Endodermal cell (in vitro differentiated cells): ENCODE measurements at regions not wholly inside any gene's neighbourhood (a gene's known extent, or its start where the extent isn't known, plus 50 kb on each side); places are given as distances from the start of the nearest gene placed in this dataset.

Source experiments
- DNase-seq: peaks from one replicate; pipeline ENCODE4 v3.0.0-alpha.2; 2017
- H3K27ac ChIP-seq: 2 replicates; pipeline ENCODE4 v1.5.1; 2013; ENCODE audit warnings: mild to moderate bottlenecking, low read depth, low read length, moderate library complexity
- H3K27me3 ChIP-seq: 2 replicates; pipeline ENCODE4 v1.6.1; 2013; ENCODE audit warnings: mild to moderate bottlenecking, low read length, moderate library complexity; ENCODE audit not compliant: insufficient read depth, control insufficient read depth, poor library complexity, severe bottlenecking
- H3K36me3 ChIP-seq: 2 replicates; pipeline ENCODE4 v1.7.0; 2013; ENCODE audit warnings: mild to moderate bottlenecking, low read length, moderate library complexity; ENCODE audit not compliant: control insufficient read depth, insufficient read depth
- H3K4me1 ChIP-seq: one replicate; pipeline ENCODE4 v1.7.0; 2013; ENCODE audit warnings: low read length; ENCODE audit not compliant: control insufficient read depth, insufficient read depth
- H3K4me3 ChIP-seq: 2 replicates; pipeline ENCODE4 v1.5.1; 2013; ENCODE audit warnings: mild to moderate bottlenecking, low read length, moderate library complexity
- H3K9ac ChIP-seq: 2 replicates; pipeline ENCODE4 v1.6.1; 2013; ENCODE audit warnings: mild to moderate bottlenecking, low read length, moderate library complexity; ENCODE audit not compliant: poor library complexity, severe bottlenecking; ENCODE audit errors: extremely low read depth
- H3K9me3 ChIP-seq: 2 replicates; pipeline ENCODE4 v1.6.1; 2013; ENCODE audit warnings: mild to moderate bottlenecking, low read length, moderate library complexity; ENCODE audit not compliant: control insufficient read depth
- H3K27ac Mint-ChIP-seq: 2 replicates; pipeline ENCODE4 v1.8.0; 2020; ENCODE audit warnings: mixed read lengths
- H3K27me3 Mint-ChIP-seq: 2 replicates; pipeline ENCODE4 v1.8.0; 2021; ENCODE audit warnings: mild to moderate bottlenecking, mixed read lengths; ENCODE audit not compliant: insufficient read depth
- H3K36me3 Mint-ChIP-seq: 2 replicates; pipeline ENCODE4 v1.8.0; 2020; ENCODE audit warnings: low read depth, mixed read lengths
- H3K4me1 Mint-ChIP-seq: 2 replicates; pipeline ENCODE4 v1.8.0; 2020; ENCODE audit warnings: mixed read lengths
- H3K4me3 Mint-ChIP-seq: 2 replicates; pipeline ENCODE4 v1.8.0; 2020; ENCODE audit warnings: mild to moderate bottlenecking, moderate library complexity, mixed read lengths
- H3K9me3 Mint-ChIP-seq: 2 replicates; pipeline ENCODE4 v1.8.0; 2020; ENCODE audit warnings: mild to moderate bottlenecking, mixed read lengths
- WGBS, 2 experiments: methylation state at CpG; one replicate each; pipeline versions ENCODE4 v1.1.5 to v1.1.7; 2013; ENCODE audit warnings: missing lambda C conversion rate in 2 of 2, mixed read lengths in 1 of 2; ENCODE audit not compliant: insufficient coverage in 1 of 2, insufficient read length in 1 of 2; 5-methylcytosine and 5-hydroxymethylcytosine counted together
- TF ChIP-seq, protein P1 (sequence below): fragments of 200-600 bp; sonication (generic); conservative IDR thresholded peaks from 2 replicates; pipeline ENCODE4 v1.5.0; 2021; ENCODE audit warnings: antibody characterized with exemption, mild to moderate bottlenecking

DNA sequence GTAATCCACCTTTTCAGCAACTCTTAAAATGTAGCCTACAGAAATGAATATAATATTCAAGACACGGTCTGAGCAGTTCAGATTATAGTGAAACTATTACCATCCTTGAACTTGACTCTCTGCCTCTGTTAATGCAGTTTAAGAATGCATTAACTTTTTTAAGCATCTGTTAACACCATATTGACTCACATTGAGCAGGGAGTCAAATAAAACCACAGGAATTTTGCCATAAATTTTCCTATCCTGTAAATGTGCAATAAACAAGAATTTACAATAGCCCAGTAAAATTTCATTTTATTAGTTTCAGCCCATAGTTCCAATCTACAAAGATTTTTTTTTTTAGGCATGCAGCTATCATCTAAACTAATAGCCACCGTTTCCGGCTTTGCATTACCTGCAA lies 239.2 kb upstream of the DEFB112 start:
- 87% methylated on average over 1 to 3 of the region's 3 CpGs for WGBS, 2 experiments
- Histone ChIP-seq H3K9ac (no peak overlapping the region), H3K27me3 (no peaks in the 10 kb centered on the region), H3K9me3 (no peaks in the 10 kb centered on the region), H3K4me1 (no peaks in the 10 kb centered on the region), H3K4me3 (no peak overlapping the region), H3K36me3 (no peaks in the 10 kb centered on the region), H3K27ac (no peak overlapping the region)
- Mint-ChIP-seq H3K4me3 (no peak overlapping the region), H3K27ac (no peak overlapping the region), H3K27me3 (no peaks in the 10 kb centered on the region), H3K36me3 (no peaks in the 10 kb centered on the region), H3K9me3 (no peaks in the 10 kb centered on the region), H3K4me1 (peaks cover 18% of the 10 kb centered on the region)
- DNase-seq: no peak
- TF ChIP-seq, protein P1, sequence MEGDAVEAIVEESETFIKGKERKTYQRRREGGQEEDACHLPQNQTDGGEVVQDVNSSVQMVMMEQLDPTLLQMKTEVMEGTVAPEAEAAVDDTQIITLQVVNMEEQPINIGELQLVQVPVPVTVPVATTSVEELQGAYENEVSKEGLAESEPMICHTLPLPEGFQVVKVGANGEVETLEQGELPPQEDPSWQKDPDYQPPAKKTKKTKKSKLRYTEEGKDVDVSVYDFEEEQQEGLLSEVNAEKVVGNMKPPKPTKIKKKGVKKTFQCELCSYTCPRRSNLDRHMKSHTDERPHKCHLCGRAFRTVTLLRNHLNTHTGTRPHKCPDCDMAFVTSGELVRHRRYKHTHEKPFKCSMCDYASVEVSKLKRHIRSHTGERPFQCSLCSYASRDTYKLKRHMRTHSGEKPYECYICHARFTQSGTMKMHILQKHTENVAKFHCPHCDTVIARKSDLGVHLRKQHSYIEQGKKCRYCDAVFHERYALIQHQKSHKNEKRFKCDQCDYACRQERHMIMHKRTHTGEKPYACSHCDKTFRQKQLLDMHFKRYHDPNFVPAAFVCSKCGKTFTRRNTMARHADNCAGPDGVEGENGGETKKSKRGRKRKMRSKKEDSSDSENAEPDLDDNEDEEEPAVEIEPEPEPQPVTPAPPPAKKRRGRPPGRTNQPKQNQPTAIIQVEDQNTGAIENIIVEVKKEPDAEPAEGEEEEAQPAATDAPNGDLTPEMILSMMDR: no peak

DNA sequence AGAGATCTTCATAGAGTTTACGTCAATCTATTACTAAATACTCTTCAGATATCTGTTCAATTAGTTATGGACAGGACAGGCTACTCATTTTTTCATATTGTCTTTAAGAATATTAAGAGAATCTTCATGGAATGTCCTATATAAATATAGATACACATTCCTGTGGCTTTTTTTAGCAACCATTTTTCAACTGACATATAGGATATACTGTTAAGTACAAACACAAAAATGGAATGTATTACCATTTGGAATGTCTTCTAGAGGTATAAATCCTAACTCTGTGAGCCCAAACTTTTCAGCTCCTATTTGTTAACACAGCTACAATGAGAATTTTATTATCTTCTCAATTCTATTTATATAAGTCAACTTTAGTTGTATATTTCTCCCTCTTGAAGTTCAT lies 239.6 kb upstream of the DEFB112 start:
- Mint-ChIP-seq H3K4me1 (peaks cover 18% of the 10 kb centered on the region), H3K9me3 (no peaks in the 10 kb centered on the region), H3K4me3 (no peak overlapping the region)

DNA sequence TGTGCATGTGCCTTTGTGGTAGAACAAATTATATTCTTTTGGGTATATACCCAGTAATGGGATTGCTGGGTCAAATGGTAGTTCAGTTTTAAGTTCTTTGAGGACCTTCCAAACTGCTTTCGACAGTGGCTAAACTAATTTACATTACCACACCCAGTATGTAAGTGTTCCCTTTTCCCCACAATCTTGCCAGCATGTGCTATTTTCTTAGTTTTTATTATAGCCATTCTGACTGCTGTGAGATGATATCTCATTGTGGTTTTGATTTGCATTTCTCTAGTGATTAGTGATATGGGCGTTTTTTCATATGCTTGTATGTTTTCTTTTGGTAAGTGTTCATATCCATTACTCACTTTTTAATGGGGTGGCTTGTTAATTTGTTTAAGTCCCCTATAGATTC lies 251.6 kb upstream of the DEFB112 start:
- no peak overlapping the region for H3K27ac Mint-ChIP-seq

More for the DNA sequence above, 239.6 kb upstream of the DEFB112 start:
- WGBS, 2 experiments: 71% methylated on average over 1 of the region's 1 CpG; no CpG with 5 or more reads in 1 of the 2 experiments
- H3K36me3 ChIP-seq: no peaks in the 10 kb centered on the region
- H3K27ac ChIP-seq: no peak overlapping the region
- TF ChIP-seq, protein P1: no peak
- no peaks in the 10 kb centered on the region for H3K4me1 ChIP-seq
- H3K27ac Mint-ChIP-seq: no peak overlapping the region
- H3K9ac ChIP-seq: no peak overlapping the region
- H3K36me3 Mint-ChIP-seq: no peaks in the 10 kb centered on the region
- H3K27me3 Mint-ChIP-seq: no peaks in the 10 kb centered on the region
- H3K9me3 ChIP-seq: no peaks in the 10 kb centered on the region
- H3K27me3 ChIP-seq: no peaks in the 10 kb centered on the region
- no peak overlapping the region for H3K4me3 ChIP-seq
- DNase-seq: no peak

More for the DNA sequence above, 251.6 kb upstream of the DEFB112 start:
- H3K27me3 ChIP-seq: no peaks in the 10 kb centered on the region
- WGBS, 2 experiments: 94 to 100% methylated on average over 1 to 2 of the region's 2 CpGs
- peaks cover 14% of the 10 kb centered on the region for H3K4me1 Mint-ChIP-seq
- TF ChIP-seq, protein P1: no peak
- H3K27me3 Mint-ChIP-seq: peaks cover 2% of the 10 kb centered on the region
- H3K27ac ChIP-seq: no peak overlapping the region
- H3K9me3 ChIP-seq: no peaks in the 10 kb centered on the region
- no peak overlapping the region for H3K4me3 Mint-ChIP-seq
- no peak overlapping the region for H3K4me3 ChIP-seq
- no peak overlapping the region for H3K9ac ChIP-seq
- no peak for DNase-seq
- H3K4me1 ChIP-seq: peaks cover 4% of the 10 kb centered on the region
- no peaks in the 10 kb centered on the region for H3K9me3 Mint-ChIP-seq
- H3K36me3 ChIP-seq: no peaks in the 10 kb centered on the region
- H3K36me3 Mint-ChIP-seq: no peaks in the 10 kb centered on the region
